HepG2 (cell line): ENCODE measurements at regions not wholly inside any gene's neighbourhood (a gene's known extent, or its start where the extent isn't known, plus 50 kb on each side); places are given as distances from the start of the nearest gene placed in this dataset.

Experiments
- AHR ChIP-seq: IDR thresholded peaks from 2 replicates; pipeline ENCODE4 v1.6.1; 2018; ENCODE audit warnings: missing genetic modification reagents, missing compliant biosample characterization
- FOSL2 ChIP-seq: sonication (generic); formaldehyde crosslinking; IDR thresholded peaks from 2 replicates; pipeline ENCODE4 v1.4.0; 2020; ENCODE audit warnings: missing genetic modification reagents
- HOXA5 ChIP-seq: sonication (generic); formaldehyde crosslinking; IDR thresholded peaks from 2 replicates; pipeline ENCODE4 v1.4.0; 2020; ENCODE audit warnings: missing genetic modification reagents
- KDM2A ChIP-seq: sonication (generic); formaldehyde crosslinking; IDR thresholded peaks from 2 replicates; pipeline ENCODE4 v1.4.0; 2020; ENCODE audit warnings: low read depth, missing genetic modification reagents, borderline replicate concordance
- MIXL1 ChIP-seq: IDR thresholded peaks from 2 replicates; pipeline ENCODE4 v1.6.1; 2016
- MXI1 ChIP-seq: IDR thresholded peaks from 3 replicates; pipeline ENCODE4 v1.6.1; 2012; ENCODE audit warnings: low read depth, low read length, inconsistent platforms, borderline replicate concordance
- NFATC3 ChIP-seq: sonication (generic); formaldehyde crosslinking; IDR thresholded peaks from 2 replicates; pipeline ENCODE4 v1.5.1; 2020; ENCODE audit warnings: mild to moderate bottlenecking, missing genetic modification reagents
- NFKB2 ChIP-seq: sonication (generic); formaldehyde crosslinking; IDR thresholded peaks from 2 replicates; pipeline ENCODE4 v1.4.0; 2020; ENCODE audit warnings: missing genetic modification reagents, borderline replicate concordance
- SMC3 ChIP-seq: IDR thresholded peaks from 2 replicates; pipeline ENCODE4 v1.6.1; 2011; ENCODE audit warnings: low read length, improper control_type of control experiment
- ZBTB21 ChIP-seq: sonication (generic); formaldehyde crosslinking; IDR thresholded peaks from 2 replicates; pipeline ENCODE4 v1.4.0; 2020; ENCODE audit warnings: missing genetic modification reagents
- ZNF335 ChIP-seq: sonication (generic); formaldehyde crosslinking; IDR thresholded peaks from 2 replicates; pipeline ENCODE4 v1.4.0; 2020; ENCODE audit warnings: missing genetic modification reagents
- ZNF44 ChIP-seq: sonication (generic); formaldehyde crosslinking; IDR thresholded peaks from 2 replicates; pipeline ENCODE4 v1.5.1; 2020; ENCODE audit warnings: mild to moderate bottlenecking, missing genetic modification reagents
- ZNF619 ChIP-seq: sonication (generic); formaldehyde crosslinking; IDR thresholded peaks from 2 replicates; pipeline ENCODE4 v1.4.0; 2020; ENCODE audit warnings: mild to moderate bottlenecking, missing genetic modification reagents
- ZNF674 ChIP-seq: sonication (generic); formaldehyde crosslinking; IDR thresholded peaks from 2 replicates; pipeline ENCODE4 v1.5.0; 2020; ENCODE audit warnings: low read depth, mild to moderate bottlenecking, missing genetic modification reagents
- ZNF790 ChIP-seq: sonication (generic); formaldehyde crosslinking; IDR thresholded peaks from 2 replicates; pipeline ENCODE4 v1.8.0; 2022; ENCODE audit warnings: missing genetic modification reagents, mild to moderate bottlenecking, borderline replicate concordance
- ZNF883 ChIP-seq: sonication (generic); formaldehyde crosslinking; IDR thresholded peaks from 2 replicates; pipeline ENCODE4 v1.5.1; 2020; ENCODE audit warnings: mild to moderate bottlenecking, missing genetic modification reagents; ENCODE audit errors: not compliant biosample characterization
- TF ChIP-seq, protein P1 (sequence below): sonication (generic); formaldehyde crosslinking; IDR thresholded peaks from 2 replicates; pipeline ENCODE4 v1.5.0; 2020; ENCODE audit warnings: mild to moderate bottlenecking, missing genetic modification reagents, moderate library complexity
- TF ChIP-seq, protein P2 (sequence below): sonication (generic); formaldehyde crosslinking; IDR thresholded peaks from 2 replicates; pipeline ENCODE4 v1.4.0; 2020; ENCODE audit warnings: missing genetic modification reagents
- TF ChIP-seq, protein P3 (sequence below): sonication (generic); formaldehyde crosslinking; IDR thresholded peaks from 2 replicates; pipeline ENCODE4 v1.9.0; 2021; ENCODE audit warnings: missing genetic modification reagents, mild to moderate bottlenecking, borderline replicate concordance
- TF ChIP-seq, protein P4 (sequence below): sonication (generic); formaldehyde crosslinking; IDR thresholded peaks from 2 replicates; pipeline ENCODE4 v1.8.0; 2022; ENCODE audit warnings: missing genetic modification reagents, mild to moderate bottlenecking, inconsistent platforms, borderline replicate concordance
- TF ChIP-seq, protein P5 (sequence below): sonication (generic); formaldehyde crosslinking; IDR thresholded peaks from 2 replicates; pipeline ENCODE4 v1.5.0; 2020; ENCODE audit warnings: mild to moderate bottlenecking, missing genetic modification reagents

DNA sequence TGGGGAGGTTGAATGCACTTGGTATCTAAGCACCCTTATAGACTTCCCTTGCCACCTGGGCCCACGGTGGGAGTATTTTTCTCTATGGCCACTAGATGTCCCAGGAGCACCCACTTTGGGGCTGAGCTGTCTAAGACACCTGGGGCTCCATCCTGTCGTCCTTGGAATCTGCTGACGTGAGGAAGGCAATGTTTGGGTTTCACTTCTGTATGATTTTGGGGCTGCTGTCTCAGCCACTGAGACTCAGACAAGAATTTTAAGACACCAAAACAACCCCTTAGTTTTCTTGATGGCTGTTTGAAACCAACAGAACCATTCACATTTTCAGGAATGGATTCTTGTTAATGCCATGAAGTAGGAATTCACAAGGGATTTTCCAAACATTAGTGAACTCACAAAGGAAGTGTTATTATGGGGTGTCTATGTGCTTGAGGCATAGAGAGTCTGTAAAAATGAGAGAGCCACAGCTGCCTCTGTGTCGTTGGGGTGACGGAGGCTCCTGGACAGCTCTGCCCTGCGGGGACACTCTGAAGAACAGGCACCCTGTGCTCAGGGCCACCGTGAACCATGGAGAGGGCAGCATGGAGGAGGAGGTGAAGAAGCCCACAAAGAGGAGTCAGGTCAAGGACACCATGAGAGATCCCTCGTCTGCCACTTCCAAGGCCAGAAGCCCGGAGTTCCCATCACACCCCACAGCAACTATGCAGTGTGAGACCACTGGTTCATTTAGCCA is 106.8 kb upstream of the SPATA13 start (continued):
- TF ChIP-seq ZNF674 (CRISPR knock-in tag), result no peak
- TF ChIP-seq NFATC3 (CRISPR knock-in tag), result no peak
- TF ChIP-seq, protein P1, sequence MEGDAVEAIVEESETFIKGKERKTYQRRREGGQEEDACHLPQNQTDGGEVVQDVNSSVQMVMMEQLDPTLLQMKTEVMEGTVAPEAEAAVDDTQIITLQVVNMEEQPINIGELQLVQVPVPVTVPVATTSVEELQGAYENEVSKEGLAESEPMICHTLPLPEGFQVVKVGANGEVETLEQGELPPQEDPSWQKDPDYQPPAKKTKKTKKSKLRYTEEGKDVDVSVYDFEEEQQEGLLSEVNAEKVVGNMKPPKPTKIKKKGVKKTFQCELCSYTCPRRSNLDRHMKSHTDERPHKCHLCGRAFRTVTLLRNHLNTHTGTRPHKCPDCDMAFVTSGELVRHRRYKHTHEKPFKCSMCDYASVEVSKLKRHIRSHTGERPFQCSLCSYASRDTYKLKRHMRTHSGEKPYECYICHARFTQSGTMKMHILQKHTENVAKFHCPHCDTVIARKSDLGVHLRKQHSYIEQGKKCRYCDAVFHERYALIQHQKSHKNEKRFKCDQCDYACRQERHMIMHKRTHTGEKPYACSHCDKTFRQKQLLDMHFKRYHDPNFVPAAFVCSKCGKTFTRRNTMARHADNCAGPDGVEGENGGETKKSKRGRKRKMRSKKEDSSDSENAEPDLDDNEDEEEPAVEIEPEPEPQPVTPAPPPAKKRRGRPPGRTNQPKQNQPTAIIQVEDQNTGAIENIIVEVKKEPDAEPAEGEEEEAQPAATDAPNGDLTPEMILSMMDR (CRISPR knock-in tag), result peak; percentile 89
- TF ChIP-seq SMC3, result peak; percentile 94
- TF ChIP-seq ZNF619 (CRISPR knock-in tag), result no peak
- TF ChIP-seq, protein P2, sequence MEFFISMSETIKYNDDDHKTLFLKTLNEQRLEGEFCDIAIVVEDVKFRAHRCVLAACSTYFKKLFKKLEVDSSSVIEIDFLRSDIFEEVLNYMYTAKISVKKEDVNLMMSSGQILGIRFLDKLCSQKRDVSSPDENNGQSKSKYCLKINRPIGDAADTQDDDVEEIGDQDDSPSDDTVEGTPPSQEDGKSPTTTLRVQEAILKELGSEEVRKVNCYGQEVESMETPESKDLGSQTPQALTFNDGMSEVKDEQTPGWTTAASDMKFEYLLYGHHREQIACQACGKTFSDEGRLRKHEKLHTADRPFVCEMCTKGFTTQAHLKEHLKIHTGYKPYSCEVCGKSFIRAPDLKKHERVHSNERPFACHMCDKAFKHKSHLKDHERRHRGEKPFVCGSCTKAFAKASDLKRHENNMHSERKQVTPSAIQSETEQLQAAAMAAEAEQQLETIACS, result no peak
- peak; percentile 47; the same call in 1 of the 2 replicates for TF ChIP-seq FOSL2
- TF ChIP-seq NFKB2 (CRISPR knock-in tag), result no peak
- no peak for TF ChIP-seq MIXL1 (CRISPR knock-in tag)
- 0 out of 2 replicates have a peak, but pooled peaks have one; percentile 26 for TF ChIP-seq HOXA5 (CRISPR knock-in tag)
- TF ChIP-seq MXI1, result no peak
- no peak for TF ChIP-seq ZBTB21
- TF ChIP-seq ZNF44 (CRISPR knock-in tag), result no peak
- TF ChIP-seq ZNF883 (CRISPR knock-in tag), result no peak
- TF ChIP-seq ZNF790 (CRISPR knock-in tag), result no peak
- TF ChIP-seq, protein P3, sequence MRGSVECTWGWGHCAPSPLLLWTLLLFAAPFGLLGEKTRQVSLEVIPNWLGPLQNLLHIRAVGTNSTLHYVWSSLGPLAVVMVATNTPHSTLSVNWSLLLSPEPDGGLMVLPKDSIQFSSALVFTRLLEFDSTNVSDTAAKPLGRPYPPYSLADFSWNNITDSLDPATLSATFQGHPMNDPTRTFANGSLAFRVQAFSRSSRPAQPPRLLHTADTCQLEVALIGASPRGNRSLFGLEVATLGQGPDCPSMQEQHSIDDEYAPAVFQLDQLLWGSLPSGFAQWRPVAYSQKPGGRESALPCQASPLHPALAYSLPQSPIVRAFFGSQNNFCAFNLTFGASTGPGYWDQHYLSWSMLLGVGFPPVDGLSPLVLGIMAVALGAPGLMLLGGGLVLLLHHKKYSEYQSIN (CRISPR knock-in tag), result no peak
- TF ChIP-seq, protein P4, sequence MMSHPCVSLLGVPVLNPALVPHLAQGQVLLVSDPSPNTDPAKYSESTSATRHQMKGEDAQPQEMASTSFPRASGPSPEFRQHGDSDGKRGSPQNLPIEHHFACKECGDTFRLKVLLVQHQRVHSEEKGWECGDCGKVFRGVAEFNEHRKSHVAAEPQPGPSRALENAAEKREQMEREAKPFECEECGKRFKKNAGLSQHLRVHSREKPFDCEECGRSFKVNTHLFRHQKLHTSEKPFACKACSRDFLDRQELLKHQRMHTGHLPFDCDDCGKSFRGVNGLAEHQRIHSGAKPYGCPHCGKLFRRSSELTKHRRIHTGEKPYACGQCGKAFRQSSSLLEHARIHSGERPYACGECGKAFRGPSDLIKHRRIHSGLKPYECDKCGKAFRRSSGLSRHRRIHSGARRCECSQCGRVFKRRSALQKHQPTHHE (CRISPR knock-in tag), result no peak
- 0 out of 2 replicates have a peak, but pooled peaks have one; percentile 43 for TF ChIP-seq KDM2A (CRISPR knock-in tag)
- no peak for TF ChIP-seq ZNF335
- TF ChIP-seq AHR, result no peak
- TF ChIP-seq, protein P5, sequence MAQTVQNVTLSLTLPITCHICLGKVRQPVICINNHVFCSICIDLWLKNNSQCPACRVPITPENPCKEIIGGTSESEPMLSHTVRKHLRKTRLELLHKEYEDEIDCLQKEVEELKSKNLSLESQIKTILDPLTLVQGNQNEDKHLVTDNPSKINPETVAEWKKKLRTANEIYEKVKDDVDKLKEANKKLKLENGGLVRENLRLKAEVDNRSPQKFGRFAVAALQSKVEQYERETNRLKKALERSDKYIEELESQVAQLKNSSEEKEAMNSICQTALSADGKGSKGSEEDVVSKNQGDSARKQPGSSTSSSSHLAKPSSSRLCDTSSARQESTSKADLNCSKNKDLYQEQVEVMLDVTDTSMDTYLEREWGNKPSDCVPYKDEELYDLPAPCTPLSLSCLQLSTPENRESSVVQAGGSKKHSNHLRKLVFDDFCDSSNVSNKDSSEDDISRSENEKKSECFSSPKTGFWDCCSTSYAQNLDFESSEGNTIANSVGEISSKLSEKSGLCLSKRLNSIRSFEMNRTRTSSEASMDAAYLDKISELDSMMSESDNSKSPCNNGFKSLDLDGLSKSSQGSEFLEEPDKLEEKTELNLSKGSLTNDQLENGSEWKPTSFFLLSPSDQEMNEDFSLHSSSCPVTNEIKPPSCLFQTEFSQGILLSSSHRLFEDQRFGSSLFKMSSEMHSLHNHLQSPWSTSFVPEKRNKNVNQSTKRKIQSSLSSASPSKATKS (CRISPR knock-in tag), result no peak
